A204.1 (cell line): ENCODE measurements at regions not wholly inside any gene's neighbourhood (a gene's known extent, or its start where the extent isn't known, plus 50 kb on each side); places are given as distances from the start of the nearest gene placed in this dataset.

Experiments used
- FAIRE-seq: peaks from 2 replicates; lab custom pipeline; 2012; peaks lifted over from hg19 to GRCh38; lab: Jason Lieb, UNC

- FAIRE-seq = no peak
Measured at GRCh38 chr4:137630252-137630651, 98.0 kb upstream of the PCDH18 start.

- no peak for FAIRE-seq
Measured at GRCh38 chr4:137627739-137628460, 95.6 kb upstream of the PCDH18 start.

GRCh38 chr4:137626942-137627738 lies 94.8 kb upstream of the PCDH18 start:
- no peak for FAIRE-seq

DNA sequence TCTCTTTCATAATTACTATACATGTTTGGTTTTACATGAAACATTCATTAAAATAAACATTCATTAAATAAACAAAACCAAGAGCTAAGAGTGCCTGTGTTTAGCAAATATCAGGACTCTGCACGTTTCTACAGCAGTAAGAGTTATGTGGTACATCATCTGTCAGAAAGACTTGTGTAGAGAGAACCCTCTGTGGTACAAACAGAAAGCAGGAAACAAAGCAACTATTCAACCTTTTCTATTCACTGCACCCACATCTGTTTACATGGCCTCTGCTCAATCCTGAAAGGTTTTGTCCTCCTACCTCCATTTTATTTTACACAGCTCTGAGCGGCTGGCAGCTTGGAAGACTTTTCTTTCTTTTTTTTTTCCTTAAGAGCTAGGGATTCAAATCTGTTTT lies 90.7 kb upstream of the PCDH18 start:
- FAIRE-seq = no peak

GRCh38 chr4:137621056-137621455 lies 88.8 kb upstream of the PCDH18 start:
- FAIRE-seq = no peak

GRCh38 chr4:137614491-137614890 lies 82.2 kb upstream of the PCDH18 start:
- FAIRE-seq = no peak

DNA sequence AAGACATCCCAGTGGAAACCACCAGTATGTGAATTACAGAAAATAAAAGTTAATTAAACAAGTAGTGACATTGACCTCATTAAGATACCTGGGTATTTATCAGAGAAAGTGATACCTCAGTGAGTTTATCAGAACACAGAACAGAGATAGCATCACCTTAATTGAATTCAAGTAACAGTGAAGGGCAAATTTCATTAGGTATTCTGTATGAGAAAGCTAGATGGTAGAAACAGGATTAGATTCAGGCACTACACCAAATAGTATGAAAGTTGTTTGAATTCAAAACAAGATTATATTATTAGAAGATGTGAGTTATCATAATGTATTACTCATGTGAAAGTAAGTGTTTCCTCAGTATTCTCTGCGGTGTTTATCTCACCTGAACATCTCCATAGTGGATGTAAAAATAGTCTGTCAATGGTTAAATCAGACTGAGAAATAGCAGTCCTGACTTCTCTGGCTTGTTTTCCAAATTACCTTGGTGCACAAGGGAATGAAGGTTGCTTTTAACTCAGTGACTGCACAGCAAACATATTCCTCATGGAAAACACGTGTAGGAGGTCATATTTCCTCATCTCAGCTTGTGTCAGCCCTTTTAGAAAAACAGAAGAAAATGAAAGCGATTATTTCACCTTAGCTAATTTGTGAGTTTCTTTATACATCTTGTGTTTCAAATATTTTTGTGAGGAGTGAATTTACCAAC lies 79.9 kb upstream of the PCDH18 start:
- FAIRE-seq = no peak

DNA sequence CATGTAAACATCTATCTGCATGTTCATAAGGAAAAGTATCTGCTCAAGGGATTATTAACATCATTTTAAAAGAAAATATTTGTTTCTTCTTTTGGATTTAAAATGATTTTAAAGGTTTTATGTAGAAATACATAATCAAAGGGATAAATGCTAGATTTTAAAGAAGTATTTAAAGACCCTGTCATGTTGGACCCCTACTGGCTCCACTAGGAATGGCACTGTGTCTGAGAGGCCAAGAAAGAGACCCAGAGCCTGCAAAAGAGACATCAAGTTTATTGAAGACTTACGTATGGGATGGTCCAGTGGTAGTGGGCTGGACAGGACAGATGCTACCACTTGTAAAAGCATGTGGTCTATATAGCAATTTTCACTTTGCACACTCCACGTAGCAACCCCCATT lies 78.7 kb upstream of the PCDH18 start:
- no peak for FAIRE-seq

DNA sequence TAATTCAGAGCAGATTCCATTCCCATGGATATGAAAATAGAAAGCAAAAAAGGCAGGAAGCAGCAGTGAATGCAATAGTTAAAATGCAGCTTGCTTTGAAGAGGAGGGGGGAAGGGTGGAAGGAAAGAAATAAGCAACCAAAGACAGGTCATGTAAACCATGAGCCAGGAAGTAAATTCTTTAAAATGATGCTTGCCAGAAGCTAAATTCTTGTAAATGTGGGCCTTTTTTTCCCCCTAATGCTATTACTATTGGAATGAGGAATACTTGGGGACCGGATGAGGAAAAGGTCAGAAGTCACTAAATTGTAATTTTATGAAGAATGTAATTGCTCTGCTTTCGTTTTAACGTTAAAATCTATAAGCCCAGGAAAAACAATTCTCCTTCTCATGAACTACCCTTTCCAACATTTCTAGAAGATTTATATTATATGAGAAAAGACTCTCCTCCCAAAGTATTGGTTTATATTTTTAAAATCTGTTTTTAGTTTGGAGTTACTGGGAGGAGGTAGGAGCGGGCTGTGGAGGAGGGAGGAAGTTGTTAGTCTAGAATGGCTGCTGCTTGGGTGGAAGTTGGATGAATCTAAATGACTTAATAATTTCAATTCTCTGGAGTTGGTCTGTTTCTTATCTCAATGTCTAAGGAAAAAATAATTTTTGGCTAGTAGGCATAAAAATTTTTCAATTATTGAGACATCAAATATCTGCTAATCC lies 77.6 kb upstream of the PCDH18 start:
- no peak for FAIRE-seq

- FAIRE-seq = no peak
Measured at GRCh38 chr4:137608085-137608484, 75.8 kb upstream of the PCDH18 start.

DNA sequence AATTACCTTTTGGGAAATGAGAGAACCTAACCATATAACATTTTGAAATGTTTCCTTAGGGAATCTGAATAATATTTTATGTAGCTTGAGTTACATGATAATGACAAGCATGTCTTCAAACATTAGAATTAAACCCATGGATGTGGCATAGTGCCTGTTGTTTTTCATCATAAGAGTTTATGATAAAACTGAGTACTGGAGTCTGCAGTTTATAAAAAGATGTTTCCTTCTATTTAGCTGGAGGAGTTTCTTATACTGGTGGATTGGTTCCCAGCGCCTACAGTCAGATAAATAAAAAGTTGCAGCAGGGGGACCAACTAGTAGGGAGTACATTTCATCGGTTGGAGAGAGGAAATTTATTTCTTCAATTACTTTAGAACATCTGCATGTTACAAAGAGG lies 70.1 kb upstream of the PCDH18 start:
- FAIRE-seq = no peak

DNA sequence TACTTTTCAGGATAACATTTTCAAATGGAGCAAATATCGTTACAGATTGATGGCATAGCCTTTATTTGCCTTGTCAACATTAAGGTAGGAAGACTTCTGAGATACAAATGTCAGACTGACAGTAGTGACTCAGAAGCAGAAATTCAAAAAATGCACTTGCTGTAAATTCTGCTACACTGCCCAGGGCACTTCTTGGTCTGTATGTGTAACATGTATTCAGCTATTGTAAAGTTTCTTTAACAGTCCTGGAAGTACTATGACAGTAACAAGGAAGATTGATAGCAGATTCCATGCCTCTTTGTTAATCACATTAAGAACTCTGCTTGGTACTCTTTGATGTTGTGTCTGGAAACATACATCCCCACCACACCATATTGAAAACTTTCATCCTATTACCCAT lies 69.6 kb upstream of the PCDH18 start:
- no peak for FAIRE-seq

DNA sequence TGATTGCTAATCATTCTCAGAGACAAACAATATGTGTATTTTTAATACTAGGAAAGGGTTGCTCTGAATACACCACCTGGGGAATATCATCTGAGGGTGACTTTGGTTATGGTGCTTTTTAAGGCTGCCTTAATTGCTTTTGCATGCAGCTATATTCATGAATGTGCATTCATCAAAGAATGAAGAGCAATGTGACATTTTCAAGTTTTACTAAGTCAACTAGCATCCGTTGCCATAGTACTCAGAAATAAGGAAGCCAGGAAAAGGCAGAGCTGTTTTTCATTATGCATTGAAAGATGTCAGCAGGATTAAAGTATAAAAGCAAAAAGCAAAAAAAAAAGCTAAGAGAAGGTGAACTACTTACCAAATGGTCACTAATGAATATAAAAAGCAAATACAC lies 67.4 kb upstream of the PCDH18 start:
- no peak for FAIRE-seq

DNA sequence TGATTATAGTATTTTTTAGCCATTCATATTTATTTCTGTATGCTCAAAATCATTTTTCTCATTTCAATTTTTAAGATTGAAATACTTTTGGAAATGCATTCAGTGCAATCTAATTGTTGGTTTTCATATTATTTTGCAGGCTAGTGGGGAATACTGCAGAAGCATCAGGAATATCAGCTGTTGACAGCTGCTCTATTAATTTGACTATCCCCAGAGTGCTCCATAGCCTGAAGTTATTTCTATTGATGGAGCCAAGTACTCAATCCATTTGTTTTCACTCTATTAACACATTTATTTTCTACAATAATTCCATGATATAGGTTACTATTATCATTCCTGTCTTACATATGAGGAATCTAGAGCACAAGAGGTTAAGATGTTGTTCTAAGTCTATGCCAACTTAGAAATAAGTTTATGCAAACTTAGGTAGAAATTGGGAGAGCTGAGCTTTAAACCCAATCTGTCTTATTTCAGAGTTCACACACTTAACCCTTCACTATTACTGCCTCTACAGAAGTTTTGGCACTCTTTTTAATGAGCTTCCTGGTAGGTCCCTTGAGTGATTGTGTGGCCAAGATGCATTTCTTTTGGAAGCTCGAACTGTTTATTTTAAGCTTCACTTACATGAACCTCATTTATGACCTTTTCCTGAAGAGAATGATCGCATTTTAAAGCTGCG lies 65.6 kb upstream of the PCDH18 start:
- no peak for FAIRE-seq

- FAIRE-seq = no peak
Measured at GRCh38 chr4:137587796-137588195, 55.5 kb upstream of the PCDH18 start.

- no peak for FAIRE-seq
Measured at GRCh38 chr4:137583671-137584070, 51.4 kb upstream of the PCDH18 start.
